ENCODE measurements at regions not wholly inside any gene's neighbourhood (a gene's known extent, or its start where the extent isn't known, plus 50 kb on each side); places are given as distances from the start of the nearest gene placed in this dataset.

- TF ChIP-seq, protein P1, sequence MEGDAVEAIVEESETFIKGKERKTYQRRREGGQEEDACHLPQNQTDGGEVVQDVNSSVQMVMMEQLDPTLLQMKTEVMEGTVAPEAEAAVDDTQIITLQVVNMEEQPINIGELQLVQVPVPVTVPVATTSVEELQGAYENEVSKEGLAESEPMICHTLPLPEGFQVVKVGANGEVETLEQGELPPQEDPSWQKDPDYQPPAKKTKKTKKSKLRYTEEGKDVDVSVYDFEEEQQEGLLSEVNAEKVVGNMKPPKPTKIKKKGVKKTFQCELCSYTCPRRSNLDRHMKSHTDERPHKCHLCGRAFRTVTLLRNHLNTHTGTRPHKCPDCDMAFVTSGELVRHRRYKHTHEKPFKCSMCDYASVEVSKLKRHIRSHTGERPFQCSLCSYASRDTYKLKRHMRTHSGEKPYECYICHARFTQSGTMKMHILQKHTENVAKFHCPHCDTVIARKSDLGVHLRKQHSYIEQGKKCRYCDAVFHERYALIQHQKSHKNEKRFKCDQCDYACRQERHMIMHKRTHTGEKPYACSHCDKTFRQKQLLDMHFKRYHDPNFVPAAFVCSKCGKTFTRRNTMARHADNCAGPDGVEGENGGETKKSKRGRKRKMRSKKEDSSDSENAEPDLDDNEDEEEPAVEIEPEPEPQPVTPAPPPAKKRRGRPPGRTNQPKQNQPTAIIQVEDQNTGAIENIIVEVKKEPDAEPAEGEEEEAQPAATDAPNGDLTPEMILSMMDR (IDR thresholded peaks at IDR 0.05; ENCODE audit: insufficient read depth, low read depth, low read length) = no peak
- TF ChIP-seq EZH2 (IDR thresholded peaks at IDR 0.05; ENCODE audit: insufficient read depth, low read length) = no peak
These were observed 1188.2 kb upstream of the RAG2 start for GRCh38 chr11:37786214-37786755.
